22Rv1 (cell line): ENCODE measurements at regions not wholly inside any gene's neighbourhood (a gene's known extent, or its start where the extent isn't known, plus 50 kb on each side); places are given as distances from the start of the nearest gene placed in this dataset.

Experiments used
- H3K27ac ChIP-seq: fragments of 450-650 bp; 2 replicates; pipeline ENCODE4 v1.5.1; 2017
- ZFX ChIP-seq: fragments of 450-650 bp; IDR thresholded peaks from 2 replicates; pipeline ENCODE4 v1.6.1; 2017; ENCODE audit warnings: antibody characterized with exemption, borderline replicate concordance
- TF ChIP-seq, protein P1 (sequence below): fragments of 450-650 bp; IDR thresholded peaks from 2 replicates; pipeline ENCODE4 v1.5.1; 2017; ENCODE audit warnings: mild to moderate bottlenecking

DNA sequence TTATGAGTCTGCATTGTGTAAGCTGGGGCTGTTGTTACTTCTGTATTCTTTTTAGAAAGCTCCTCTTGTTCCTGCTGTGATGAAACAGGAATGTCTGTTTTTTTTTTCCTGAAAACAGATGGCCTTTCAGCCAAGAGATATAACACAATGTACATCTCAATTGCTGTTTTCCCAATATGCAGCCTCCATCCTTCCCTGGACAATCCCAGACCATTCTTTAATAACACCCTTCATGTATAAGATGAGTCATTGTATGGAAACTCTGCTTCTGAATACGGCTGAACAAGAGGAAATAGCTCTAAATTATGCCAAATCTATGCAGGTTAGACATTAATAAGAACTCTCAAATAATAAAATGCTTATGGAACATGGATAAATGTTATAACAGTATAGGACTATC, 60.2 kb upstream of the LRRC4C start:
- no peak for TF ChIP-seq ZFX
- TF ChIP-seq, protein P1, sequence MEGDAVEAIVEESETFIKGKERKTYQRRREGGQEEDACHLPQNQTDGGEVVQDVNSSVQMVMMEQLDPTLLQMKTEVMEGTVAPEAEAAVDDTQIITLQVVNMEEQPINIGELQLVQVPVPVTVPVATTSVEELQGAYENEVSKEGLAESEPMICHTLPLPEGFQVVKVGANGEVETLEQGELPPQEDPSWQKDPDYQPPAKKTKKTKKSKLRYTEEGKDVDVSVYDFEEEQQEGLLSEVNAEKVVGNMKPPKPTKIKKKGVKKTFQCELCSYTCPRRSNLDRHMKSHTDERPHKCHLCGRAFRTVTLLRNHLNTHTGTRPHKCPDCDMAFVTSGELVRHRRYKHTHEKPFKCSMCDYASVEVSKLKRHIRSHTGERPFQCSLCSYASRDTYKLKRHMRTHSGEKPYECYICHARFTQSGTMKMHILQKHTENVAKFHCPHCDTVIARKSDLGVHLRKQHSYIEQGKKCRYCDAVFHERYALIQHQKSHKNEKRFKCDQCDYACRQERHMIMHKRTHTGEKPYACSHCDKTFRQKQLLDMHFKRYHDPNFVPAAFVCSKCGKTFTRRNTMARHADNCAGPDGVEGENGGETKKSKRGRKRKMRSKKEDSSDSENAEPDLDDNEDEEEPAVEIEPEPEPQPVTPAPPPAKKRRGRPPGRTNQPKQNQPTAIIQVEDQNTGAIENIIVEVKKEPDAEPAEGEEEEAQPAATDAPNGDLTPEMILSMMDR, result no peak
- no peak overlapping the region for H3K27ac ChIP-seq

DNA sequence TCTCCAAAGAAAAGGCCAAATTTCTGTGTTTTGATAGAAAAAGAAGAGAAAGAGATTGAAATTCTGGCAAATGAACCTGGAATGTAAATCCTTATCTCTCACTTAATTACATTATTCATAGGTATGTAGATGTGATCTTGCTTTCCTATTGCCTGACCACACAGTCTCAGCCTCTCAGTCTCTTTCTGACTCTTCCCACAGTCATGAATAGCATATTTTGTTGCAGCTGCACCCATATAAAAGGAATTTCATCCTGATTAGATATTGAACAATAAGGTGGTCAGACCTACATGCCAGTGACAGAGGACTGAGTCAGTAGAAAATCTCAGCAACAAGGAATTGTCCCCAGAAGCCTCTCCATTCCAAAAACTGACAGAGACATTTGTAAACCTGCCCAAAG, 62.9 kb upstream of the LRRC4C start:
- H3K27ac ChIP-seq, result peak overlapping the region; percentile 48; the same call in 1 of the 2 replicates
- TF ChIP-seq, protein P1, result no peak
- no peak for TF ChIP-seq ZFX

DNA sequence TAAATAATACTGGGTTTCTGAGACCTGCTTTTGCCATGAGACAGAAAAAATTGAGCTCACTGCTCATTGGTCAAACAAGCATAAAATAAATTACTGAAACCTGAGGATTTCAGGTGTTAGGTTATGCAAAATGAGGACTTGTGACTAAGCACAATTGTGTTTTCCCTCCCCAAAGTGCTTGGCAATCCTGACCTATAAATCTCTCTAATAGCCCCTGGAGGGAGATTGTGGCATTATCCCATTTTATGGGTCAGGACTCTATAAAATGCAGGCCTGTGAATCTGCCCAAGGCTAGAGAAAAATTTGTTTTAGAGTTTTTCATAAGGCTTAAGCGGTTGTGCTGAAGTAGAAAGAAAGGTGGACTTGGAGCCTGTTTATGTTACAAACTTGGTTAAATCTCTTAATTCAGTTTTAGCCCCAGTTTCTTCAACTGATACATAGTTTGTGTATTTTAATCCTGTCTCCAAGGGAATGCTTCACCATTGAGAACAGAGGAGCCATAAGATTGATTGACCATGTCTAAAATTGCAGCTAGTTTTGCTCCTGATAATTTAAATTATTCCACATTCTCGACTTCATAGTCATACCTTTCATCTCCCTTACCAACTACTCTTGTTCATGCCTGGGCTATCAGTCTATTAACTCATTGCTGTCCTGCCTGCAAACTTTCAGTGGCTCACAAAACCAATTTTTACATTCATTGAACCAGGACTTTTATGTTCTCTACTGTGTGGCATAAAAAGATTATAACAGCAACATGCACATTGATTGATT, 63.6 kb upstream of the LRRC4C start:
- peak overlapping the region; percentile 48 for H3K27ac ChIP-seq

DNA sequence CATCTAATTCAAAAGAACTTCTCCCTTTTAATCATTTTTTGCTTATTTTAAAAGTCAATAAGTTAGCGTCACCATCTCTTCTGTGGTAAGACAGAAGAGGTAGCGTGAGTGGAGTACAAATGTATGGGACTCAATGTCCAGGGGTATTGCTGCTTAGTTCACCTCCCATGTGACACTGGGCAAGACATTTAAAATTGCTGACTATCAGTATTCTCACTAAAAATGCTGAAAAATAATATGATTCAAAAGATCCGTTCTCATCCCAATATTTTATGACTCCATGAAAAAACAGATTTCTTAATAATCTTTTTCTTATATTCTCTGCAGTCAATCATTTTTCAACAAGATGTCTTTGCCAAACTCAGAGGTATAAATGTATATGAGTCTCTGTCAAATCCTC, 68.1 kb upstream of the LRRC4C start:
- no peak overlapping the region for H3K27ac ChIP-seq
- TF ChIP-seq ZFX, result no peak
- TF ChIP-seq, protein P1, result no peak

More for the DNA sequence above, 63.6 kb upstream of the LRRC4C start:
- TF ChIP-seq, protein P1, result no peak
- TF ChIP-seq ZFX, result no peak

DNA sequence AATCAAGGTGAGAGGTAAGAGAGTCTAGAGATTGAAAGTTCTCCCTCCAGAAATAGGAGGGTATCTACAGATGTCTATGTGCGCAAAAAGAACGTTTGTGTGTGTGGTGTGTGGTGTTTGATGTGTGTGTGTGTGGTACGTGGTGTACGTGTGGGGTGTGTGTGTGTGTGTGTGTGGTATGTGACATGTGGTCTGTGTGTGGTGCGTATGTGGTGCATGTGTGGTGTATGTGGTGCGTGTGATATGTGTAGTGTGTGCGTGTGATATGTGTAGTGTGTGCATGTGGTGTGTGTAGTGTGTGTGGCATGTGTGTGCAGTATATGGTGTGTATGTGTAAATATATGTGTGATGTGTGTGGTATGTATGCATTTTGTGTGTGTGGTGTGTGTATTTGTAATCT, 73.0 kb upstream of the LRRC4C start:
- no peak for TF ChIP-seq ZFX
- TF ChIP-seq, protein P1, result no peak
- no peak overlapping the region for H3K27ac ChIP-seq

DNA sequence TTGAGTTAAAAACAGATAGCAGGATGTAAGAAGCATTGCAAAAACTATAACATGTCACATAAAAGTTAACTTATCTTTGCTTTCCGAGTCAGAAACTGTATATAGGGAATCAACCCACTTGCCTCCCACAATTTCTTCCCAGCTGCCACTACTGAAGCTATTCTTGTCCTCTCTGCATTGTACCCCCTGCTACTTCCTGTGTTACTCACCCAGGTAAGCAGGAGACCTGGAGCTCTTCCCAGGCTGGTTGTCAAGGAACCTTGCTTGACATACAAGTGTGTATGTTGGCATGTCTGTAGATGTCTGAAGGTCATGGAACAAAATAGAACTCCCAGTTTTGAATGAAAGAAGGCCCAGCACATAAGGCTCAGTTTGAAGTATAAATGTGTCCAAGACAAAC, 74.3 kb upstream of the LRRC4C start:
- TF ChIP-seq, protein P1, result no peak
- no peak for TF ChIP-seq ZFX
- no peak overlapping the region for H3K27ac ChIP-seq

DNA sequence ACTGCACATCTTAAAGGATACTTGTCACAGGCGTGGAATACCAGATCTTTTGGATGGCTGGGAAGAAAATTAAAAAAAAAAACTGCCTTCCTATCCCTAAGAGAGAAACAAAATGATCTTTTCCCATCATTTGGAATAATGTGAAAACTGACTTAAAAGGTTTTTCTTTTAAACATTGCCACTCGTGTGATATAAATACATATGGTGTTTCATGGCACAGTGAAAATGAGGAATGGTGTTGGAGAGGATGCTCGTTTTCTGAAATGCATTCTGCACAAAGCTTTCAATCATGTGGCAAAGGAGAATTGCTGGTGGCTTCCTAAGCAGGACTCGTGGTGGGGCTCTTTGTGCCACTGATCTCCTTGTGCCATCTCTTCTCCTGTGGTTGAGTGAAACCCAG, 74.9 kb upstream of the LRRC4C start:
- H3K27ac ChIP-seq, result no peak overlapping the region
- TF ChIP-seq, protein P1, result no peak
- TF ChIP-seq ZFX, result no peak
